Pancreas (tissue), 10 donors: ENCODE measurements at regions not wholly inside any gene's neighbourhood (a gene's known extent, or its start where the extent isn't known, plus 50 kb on each side); places are given as distances from the start of the nearest gene placed in this dataset.

ENCODE experiments used
- ATAC-seq, 4 donors: fragments of 200-7000 bp; cut with Tn5 transposase; one replicate each; pipeline versions ENCODE4 v1.8.0 to v1.9.1; 2020; ENCODE audit warnings: mild to moderate bottlenecking in 4 of 4, moderate library complexity in 4 of 4
- DNase-seq, 6 donors: peaks; one replicate each; pipeline ENCODE4 v3.0.0-alpha.2; 2020
- FAIRE-seq: peaks from 2 replicates; lab custom pipeline; 2012; peaks lifted over from hg19 to GRCh38; lab: Jason Lieb, UNC
- H3K27ac ChIP-seq, 4 donors: fragments of 200-600 bp; sonication (generic); 1 replicate in 3 of 4; 2 replicates in 1 of 4; pipeline versions ENCODE4 v1.5.0 to v1.8.0; 2020
- H3K27me3 ChIP-seq, 4 donors: fragments of 200-600 bp; one replicate each; pipeline ENCODE4 v1.8.0; 2021
- H3K36me3 ChIP-seq, 3 donors: fragments of 200-600 bp; sonication (generic) in 1 of 3; one replicate each; pipeline versions ENCODE4 v1.5.0 to v1.8.0; 2020 to 2021
- H3K4me1 ChIP-seq, 3 donors: fragments of 200-600 bp; one replicate each; pipeline ENCODE4 v1.8.0; 2021
- H3K4me3 ChIP-seq, 4 donors: fragments of 200-600 bp; sonication (generic) in 2 of 4; one replicate each; pipeline versions ENCODE4 v1.5.0 to v1.8.0; 2020 to 2021
- H3K9me3 ChIP-seq, 4 donors: fragments of 200-600 bp; one replicate each; pipeline ENCODE4 v1.8.0; 2021
- WGBS, 2 donors: extraction: QIAGEN DNeasy Blood & Tissue Kit; methylation state at CpG; one replicate each; pipeline ENCODE4 v1.1.7; 2013; 5-methylcytosine and 5-hydroxymethylcytosine counted together
- intact Hi-C, 3 donors: fragments of 100-400 bp; cut with DNase I; formaldehyde crosslinking; loops; one replicate each; pipeline versions ENCODE4 v1.11.1 to v1.14.2; 2022
- TF ChIP-seq, protein P1 (sequence below), 4 donors: fragments of 200-600 bp; sonication (generic) in 3 of 4; IDR thresholded peaks; one replicate each; pipeline versions ENCODE4 v1.5.0 to v1.8.0; 2021; ENCODE audit warnings: antibody characterized with exemption in 4 of 4
- donor health status: healthy with polysubstance abuse.
- donor health status: DM: no; HTN: no; CAD: no; lungs with moderate emphysema.
- donor health status: DM: no; HTN: no; CAD: no.
- donor health status: control.
- donor health status: control.
- donor health status: Bipolar disorder and iron deficiency.
- donor health status: DM: yes; HTN: yes; CAD: no.
- donor health status: DM: no; HTN: no; CAD: no.
- donor health status: DM: no; HTN: no; CAD: no.
- donor health status: DM: yes; HTN: yes; CAD: no.

DNA sequence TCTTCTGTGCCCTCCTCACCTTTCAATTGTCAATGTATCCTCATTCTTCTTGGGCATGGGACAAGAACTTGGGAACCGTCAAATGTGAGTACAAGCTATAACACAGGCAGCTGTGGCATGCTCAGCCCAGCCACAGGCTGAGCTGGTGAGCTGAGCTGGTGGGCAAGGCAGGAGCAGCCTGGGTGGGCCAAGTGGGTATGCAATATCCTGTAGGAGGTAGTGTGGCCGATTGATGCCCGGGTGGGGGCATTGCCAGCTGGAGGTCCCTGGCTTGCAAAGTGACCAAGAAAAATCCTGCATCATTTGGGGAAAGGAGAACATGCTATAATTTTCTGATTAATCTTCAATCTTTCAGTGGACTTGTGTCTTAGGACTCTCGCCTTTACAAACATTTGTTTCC is 507.2 kb upstream of the SLC10A2 start:
- Histone ChIP-seq H3K27me3 (no peaks in the 10 kb centered on the region), H3K9me3 (no peaks in the 10 kb centered on the region), H3K4me1 (no peaks in the 10 kb centered on the region), H3K4me3 (no peak overlapping the region), H3K27ac (no peak overlapping the region), H3K36me3 (no peaks in the 10 kb centered on the region)
- intact Hi-C loops: no loop called here
- no peak for FAIRE-seq
- ATAC-seq: no peak
- DNase-seq: no peak
- TF ChIP-seq, protein P1, sequence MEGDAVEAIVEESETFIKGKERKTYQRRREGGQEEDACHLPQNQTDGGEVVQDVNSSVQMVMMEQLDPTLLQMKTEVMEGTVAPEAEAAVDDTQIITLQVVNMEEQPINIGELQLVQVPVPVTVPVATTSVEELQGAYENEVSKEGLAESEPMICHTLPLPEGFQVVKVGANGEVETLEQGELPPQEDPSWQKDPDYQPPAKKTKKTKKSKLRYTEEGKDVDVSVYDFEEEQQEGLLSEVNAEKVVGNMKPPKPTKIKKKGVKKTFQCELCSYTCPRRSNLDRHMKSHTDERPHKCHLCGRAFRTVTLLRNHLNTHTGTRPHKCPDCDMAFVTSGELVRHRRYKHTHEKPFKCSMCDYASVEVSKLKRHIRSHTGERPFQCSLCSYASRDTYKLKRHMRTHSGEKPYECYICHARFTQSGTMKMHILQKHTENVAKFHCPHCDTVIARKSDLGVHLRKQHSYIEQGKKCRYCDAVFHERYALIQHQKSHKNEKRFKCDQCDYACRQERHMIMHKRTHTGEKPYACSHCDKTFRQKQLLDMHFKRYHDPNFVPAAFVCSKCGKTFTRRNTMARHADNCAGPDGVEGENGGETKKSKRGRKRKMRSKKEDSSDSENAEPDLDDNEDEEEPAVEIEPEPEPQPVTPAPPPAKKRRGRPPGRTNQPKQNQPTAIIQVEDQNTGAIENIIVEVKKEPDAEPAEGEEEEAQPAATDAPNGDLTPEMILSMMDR (IDR thresholded peaks at IDR 0.05): no peak
- 80 to 88% methylated on average over 4 of the region's 4 CpGs for WGBS, 2 donors

DNA sequence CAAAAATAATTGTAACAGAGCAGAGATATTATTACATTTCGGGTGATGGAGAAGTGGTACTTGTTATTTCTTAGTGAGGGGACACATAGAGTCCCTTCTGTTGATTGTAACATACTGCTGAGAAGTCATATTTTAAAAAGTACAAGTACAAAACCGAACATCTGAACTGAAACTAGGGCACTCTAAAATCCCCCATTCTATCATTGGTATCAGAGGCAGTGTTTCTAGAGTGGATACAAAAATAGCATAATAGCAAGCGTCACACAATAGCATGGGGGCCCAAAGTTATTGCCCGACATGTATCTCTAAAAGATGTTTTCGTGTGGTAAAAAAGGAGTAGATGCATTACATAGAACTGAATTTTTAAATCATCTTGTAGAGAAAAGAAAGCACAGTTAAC is 502.1 kb upstream of the SLC10A2 start:
- TF ChIP-seq, protein P1 (IDR thresholded peaks at IDR 0.05): no peak
- Histone ChIP-seq H3K4me1 (no peaks in the 10 kb centered on the region), H3K27ac (no peak overlapping the region), H3K27me3 (no peaks in the 10 kb centered on the region), H3K36me3 (no peaks in the 10 kb centered on the region), H3K9me3 (no peaks in the 10 kb centered on the region), H3K4me3 (no peak overlapping the region)
- FAIRE-seq (no peak), DNase-seq (no peak), ATAC-seq (no peak)
- 54 to 69% methylated on average over 5 of the region's 5 CpGs for WGBS, 2 donors
- intact Hi-C loops: no loop called here

DNA sequence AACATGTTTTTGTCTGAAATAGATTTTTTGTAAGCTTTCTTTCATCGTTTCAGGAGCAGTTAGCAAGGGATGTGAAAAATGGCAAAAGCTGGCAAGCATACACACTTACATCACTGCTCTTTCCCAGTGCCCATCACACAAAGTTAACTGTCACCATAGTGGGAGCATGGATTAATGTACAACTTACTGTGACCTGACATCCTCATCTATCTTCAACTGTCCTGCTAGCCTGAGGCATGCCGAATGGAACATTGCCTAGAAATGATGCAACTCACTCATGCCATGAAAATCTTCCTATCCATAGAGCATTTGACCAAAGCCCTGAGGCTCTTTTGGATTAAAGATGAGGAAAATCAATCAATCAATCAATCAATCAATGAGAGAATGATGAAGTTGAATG is 491.7 kb upstream of the SLC10A2 start:
- H3K27ac ChIP-seq: no peak overlapping the region
- no peaks in the 10 kb centered on the region for H3K4me1 ChIP-seq
- no peak overlapping the region for H3K4me3 ChIP-seq
- intact Hi-C loops: no loop called here
- FAIRE-seq (no peak), ATAC-seq (peak in 2 of 4 donors; percentile 53 to 68), DNase-seq (peak in 1 of 6 donors; percentile 10)
- no peaks in the 10 kb centered on the region for H3K36me3 ChIP-seq
- no peaks in the 10 kb centered on the region for H3K9me3 ChIP-seq
- 11% methylated on average over 2 of the region's 2 CpGs for WGBS, 2 donors
- no peaks in the 10 kb centered on the region for H3K27me3 ChIP-seq
- TF ChIP-seq, protein P1 (IDR thresholded peaks at IDR 0.05): no peak

DNA sequence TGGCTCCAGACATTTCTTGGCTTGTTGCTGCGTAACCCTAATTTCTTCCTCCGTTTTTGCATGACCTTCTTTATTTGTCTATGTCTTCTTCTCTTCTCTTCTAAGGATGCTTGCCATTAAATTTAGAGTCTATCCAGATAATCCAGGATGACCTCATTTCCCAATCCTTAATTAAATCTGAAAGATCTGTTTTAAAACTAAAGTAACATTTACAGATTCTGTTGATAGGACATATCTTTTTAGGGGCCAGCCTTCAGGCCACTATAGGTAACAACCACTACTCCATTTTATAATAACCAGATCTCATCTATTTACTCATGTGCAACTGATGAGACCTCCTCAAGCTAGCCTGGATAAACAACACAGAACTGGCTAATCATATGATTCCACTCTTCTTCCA is 490.5 kb upstream of the SLC10A2 start:
- intact Hi-C loops: no loop called here
- 72 to 86% methylated on average over 2 of the region's 2 CpGs for WGBS, 2 donors
- Histone ChIP-seq H3K27ac (no peak overlapping the region), H3K4me1 (no peaks in the 10 kb centered on the region), H3K27me3 (no peaks in the 10 kb centered on the region), H3K9me3 (no peaks in the 10 kb centered on the region), H3K4me3 (no peak overlapping the region), H3K36me3 (no peaks in the 10 kb centered on the region)
- TF ChIP-seq, protein P1 (IDR thresholded peaks at IDR 0.05): no peak
- no peak for ATAC-seq
- no peak for FAIRE-seq
- DNase-seq: no peak

DNA sequence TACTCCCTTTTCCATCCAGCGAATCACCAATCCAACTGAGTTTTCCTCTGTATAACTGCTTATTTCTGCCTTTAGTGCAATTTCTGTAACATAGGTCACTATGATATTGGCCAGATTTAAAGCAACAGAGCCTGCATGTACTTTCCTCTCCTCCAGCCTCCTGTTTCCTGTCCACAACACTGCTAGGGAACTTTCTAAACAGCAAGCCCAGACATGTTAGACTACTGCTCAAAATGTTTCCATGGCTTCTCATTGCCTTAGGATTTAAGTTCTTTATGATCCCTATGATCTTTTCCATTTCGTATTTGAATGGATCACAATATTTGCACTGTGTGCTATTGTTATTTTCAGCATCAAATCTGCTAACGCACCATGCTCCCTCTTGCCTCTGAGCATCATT is 481.7 kb upstream of the SLC10A2 start:
- DNase-seq (no peak), ATAC-seq (no peak), FAIRE-seq (no peak)
- WGBS, 2 donors: 40 to 43% methylated on average over 3 of the region's 3 CpGs
- H3K4me1 ChIP-seq: no peaks in the 10 kb centered on the region
- TF ChIP-seq, protein P1 (IDR thresholded peaks at IDR 0.05): no peak
- no peaks in the 10 kb centered on the region for H3K9me3 ChIP-seq
- H3K27me3 ChIP-seq: no peaks in the 10 kb centered on the region
- H3K27ac ChIP-seq: no peak overlapping the region
- H3K4me3 ChIP-seq: no peak overlapping the region
- no peaks in the 10 kb centered on the region for H3K36me3 ChIP-seq
- intact Hi-C loops: no loop called here
